ENCODE measurements at regions not wholly inside any gene's neighbourhood (a gene's known extent, or its start where the extent isn't known, plus 50 kb on each side); places are given as distances from the start of the nearest gene placed in this dataset.
"Not testable (repeated sequence)": the region's sequence is repeated elsewhere in the genome, so short reads cannot be mapped to it uniquely, and the experiment has no call there.

DNA sequence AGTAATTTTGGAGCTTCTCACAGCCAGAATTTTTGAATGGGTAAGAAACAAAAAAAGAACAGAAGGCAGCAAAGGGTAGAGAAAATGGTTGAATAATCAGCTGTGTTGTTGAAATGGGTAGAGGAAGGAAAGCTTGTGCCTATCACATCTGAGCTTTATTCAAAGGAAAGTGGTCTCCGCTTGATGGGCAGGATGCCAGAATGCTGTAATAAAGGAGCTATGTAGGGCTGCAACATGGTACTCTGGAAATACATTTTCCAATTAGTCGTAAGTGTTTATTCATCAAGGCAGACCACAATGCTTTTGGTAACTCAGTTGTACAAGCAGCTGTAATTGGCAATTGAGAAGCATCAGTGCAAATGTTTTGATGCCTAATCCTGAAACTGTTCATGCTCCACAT lies 196.9 kb downstream of the ICOS start:
- Histone ChIP-seq H3K36me3 (ENCODE audit: control insufficient read depth in 5 of 5, insufficient read depth in 5 of 5, low read length in 5 of 5) (no peaks in the 10 kb centered on the region), H3K27ac (ENCODE audit: low read depth, low read length) (no peak overlapping the region), H3K9ac (ENCODE audit: low read length in 5 of 5) (no peak overlapping the region), H3K9me3 (ENCODE audit: control insufficient read depth in 5 of 5, low read length in 5 of 5) (no peaks in the 10 kb centered on the region), H3K4me3 (ENCODE audit: low read depth in 1 of 5, low read length in 5 of 5) (no peak overlapping the region), H3K4me1 (ENCODE audit: control insufficient read depth in 5 of 5, insufficient read depth in 5 of 5, low read length in 5 of 5) (no peaks in the 10 kb centered on the region), H3K27me3 (ENCODE audit: control insufficient read depth in 5 of 5, insufficient read depth in 4 of 5, low read length in 5 of 5) (peaks cover 0 to 3% (median 0%) of the 10 kb centered on the region in 5 donors)

DNA sequence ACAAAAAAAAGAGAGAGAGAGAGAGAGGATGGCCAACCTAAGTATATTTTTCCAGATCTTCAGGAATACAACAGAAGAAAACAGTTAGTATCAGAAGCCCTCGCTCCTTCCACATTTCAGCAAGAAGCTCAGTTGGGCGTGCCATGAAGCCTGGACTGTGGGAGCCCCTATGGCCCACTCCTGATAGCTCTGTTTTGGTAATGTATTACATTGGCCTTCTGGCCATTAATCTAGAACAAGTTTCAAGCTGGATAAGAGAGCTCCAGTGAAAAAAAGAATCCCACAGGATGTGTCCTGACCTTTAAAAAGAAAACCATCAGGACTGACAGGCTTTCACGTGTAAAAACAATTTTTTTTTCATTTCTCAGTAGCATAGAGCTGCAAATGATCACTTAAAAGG lies 197.9 kb downstream of the ICOS start:
- H3K36me3 ChIP-seq (ENCODE audit: control insufficient read depth in 5 of 5, insufficient read depth in 5 of 5, low read length in 5 of 5): no peaks in the 10 kb centered on the region
- H3K27ac ChIP-seq (ENCODE audit: low read depth, low read length): no peak overlapping the region
- no peak overlapping the region for H3K9ac ChIP-seq (ENCODE audit: low read length in 5 of 5)
- no peaks in the 10 kb centered on the region for H3K4me1 ChIP-seq (ENCODE audit: control insufficient read depth in 5 of 5, insufficient read depth in 5 of 5, low read length in 5 of 5)
- H3K4me3 ChIP-seq (ENCODE audit: low read depth in 1 of 5, low read length in 5 of 5): no peak overlapping the region
- H3K27me3 ChIP-seq (ENCODE audit: control insufficient read depth in 5 of 5, insufficient read depth in 4 of 5, low read length in 5 of 5): peaks cover 0 to 3% (median 0%) of the 10 kb centered on the region in 5 donors
- H3K9me3 ChIP-seq (ENCODE audit: control insufficient read depth in 5 of 5, low read length in 5 of 5): no peaks in the 10 kb centered on the region

- H3K27me3 ChIP-seq (ENCODE audit: control insufficient read depth in 5 of 5, insufficient read depth in 4 of 5, low read length in 5 of 5): no peaks in the 10 kb centered on the region
- no peak overlapping the region for H3K27ac ChIP-seq (ENCODE audit: low read depth, low read length)
- no peaks in the 10 kb centered on the region for H3K36me3 ChIP-seq (ENCODE audit: control insufficient read depth in 5 of 5, insufficient read depth in 5 of 5, low read length in 5 of 5)
- H3K9ac ChIP-seq (ENCODE audit: low read length in 5 of 5): no peak overlapping the region
- H3K4me3 ChIP-seq (ENCODE audit: low read depth in 1 of 5, low read length in 5 of 5): no peak overlapping the region
- no peaks in the 10 kb centered on the region for H3K4me1 ChIP-seq (ENCODE audit: control insufficient read depth in 5 of 5, insufficient read depth in 5 of 5, low read length in 5 of 5)
- no peaks in the 10 kb centered on the region for H3K9me3 ChIP-seq (ENCODE audit: control insufficient read depth in 5 of 5, low read length in 5 of 5)
Observed at GRCh38 chr2:204135752-204136151, 199.2 kb downstream of the ICOS start.

- H3K4me3 ChIP-seq (ENCODE audit: low read depth in 1 of 5, low read length in 5 of 5): no peak overlapping the region
Observed at GRCh38 chr2:204138206-204138605, 201.6 kb downstream of the ICOS start.

GRCh38 chr2:204140246-204140645 lies 203.7 kb downstream of the ICOS start:
- no peaks in the 10 kb centered on the region for H3K9me3 ChIP-seq (ENCODE audit: control insufficient read depth in 5 of 5, low read length in 5 of 5)
- H3K27ac ChIP-seq (ENCODE audit: low read depth, low read length): no peak overlapping the region
- peaks cover 0 to 3% (median 2%) of the 10 kb centered on the region in 5 donors for H3K4me1 ChIP-seq (ENCODE audit: control insufficient read depth in 5 of 5, insufficient read depth in 5 of 5, low read length in 5 of 5)
- peaks cover 0 to 5% (median 0%) of the 10 kb centered on the region in 5 donors for H3K27me3 ChIP-seq (ENCODE audit: control insufficient read depth in 5 of 5, insufficient read depth in 4 of 5, low read length in 5 of 5)
- no peak overlapping the region for H3K4me3 ChIP-seq (ENCODE audit: low read depth in 1 of 5, low read length in 5 of 5)
- H3K9ac ChIP-seq (ENCODE audit: low read length in 5 of 5): no peak overlapping the region
- no peaks in the 10 kb centered on the region for H3K36me3 ChIP-seq (ENCODE audit: control insufficient read depth in 5 of 5, insufficient read depth in 5 of 5, low read length in 5 of 5)

More at GRCh38 chr2:204138206-204138605, 201.6 kb downstream of the ICOS start:
- Histone ChIP-seq H3K9ac (ENCODE audit: low read length in 5 of 5) (no peak overlapping the region), H3K9me3 (ENCODE audit: control insufficient read depth in 5 of 5, low read length in 5 of 5) (no peaks in the 10 kb centered on the region), H3K4me1 (ENCODE audit: control insufficient read depth in 5 of 5, insufficient read depth in 5 of 5, low read length in 5 of 5) (no peaks in the 10 kb centered on the region), H3K27me3 (ENCODE audit: control insufficient read depth in 5 of 5, insufficient read depth in 4 of 5, low read length in 5 of 5) (no peaks in the 10 kb centered on the region), H3K27ac (ENCODE audit: low read depth, low read length) (no peak overlapping the region), H3K36me3 (ENCODE audit: control insufficient read depth in 5 of 5, insufficient read depth in 5 of 5, low read length in 5 of 5) (no peaks in the 10 kb centered on the region)

GRCh38 chr2:204143216-204144014 lies 206.9 kb downstream of the ICOS start:
- peaks cover 0 to 5% (median 0%) of the 10 kb centered on the region in 5 donors for H3K27me3 ChIP-seq (ENCODE audit: control insufficient read depth in 5 of 5, insufficient read depth in 4 of 5, low read length in 5 of 5)
- H3K9me3 ChIP-seq (ENCODE audit: control insufficient read depth in 5 of 5, low read length in 5 of 5): no peaks in the 10 kb centered on the region
- H3K27ac ChIP-seq (ENCODE audit: low read depth, low read length): no peak overlapping the region
- H3K4me1 ChIP-seq (ENCODE audit: control insufficient read depth in 5 of 5, insufficient read depth in 5 of 5, low read length in 5 of 5): peaks cover 0 to 12% (median 10%) of the 10 kb centered on the region in 5 donors
- H3K9ac ChIP-seq (ENCODE audit: low read length in 5 of 5): no peak overlapping the region
- no peaks in the 10 kb centered on the region for H3K36me3 ChIP-seq (ENCODE audit: control insufficient read depth in 5 of 5, insufficient read depth in 5 of 5, low read length in 5 of 5)
- no peak overlapping the region for H3K4me3 ChIP-seq (ENCODE audit: low read depth in 1 of 5, low read length in 5 of 5)

- H3K9ac ChIP-seq (ENCODE audit: low read length in 5 of 5): no peak overlapping the region
Observed at GRCh38 chr2:204144492-204144891, 207.9 kb downstream of the ICOS start.

DNA sequence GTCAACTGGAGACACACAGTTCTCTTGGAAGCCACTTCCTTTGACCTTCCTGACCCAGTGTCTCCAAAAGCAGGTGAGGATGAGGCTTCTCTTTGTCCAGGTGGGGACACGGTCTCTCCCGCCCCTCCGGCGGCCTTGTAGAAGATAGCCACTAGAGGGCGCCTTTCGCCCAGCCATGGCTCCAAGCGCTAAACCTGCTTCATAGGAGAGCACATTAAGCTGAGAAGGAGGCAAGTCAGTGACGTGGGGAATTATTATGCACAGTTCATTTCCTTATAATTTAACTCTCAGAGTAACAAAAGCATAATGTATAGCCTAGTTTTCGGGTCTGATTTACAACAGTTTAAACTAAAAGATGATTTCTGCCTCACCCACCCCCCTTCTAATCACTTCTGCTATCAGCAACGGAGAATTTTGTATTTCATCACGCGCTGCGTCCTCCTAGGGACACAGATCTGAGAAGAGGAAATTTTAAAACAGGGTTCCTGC lies 208.7 kb downstream of the ICOS start:
- peaks cover 0 to 5% (median 0%) of the 10 kb centered on the region in 5 donors for H3K27me3 ChIP-seq (ENCODE audit: control insufficient read depth in 5 of 5, insufficient read depth in 4 of 5, low read length in 5 of 5)
- peak overlapping the region; percentile 61 to 78 (median 65) for H3K4me3 ChIP-seq (ENCODE audit: low read depth in 1 of 5, low read length in 5 of 5)
- H3K36me3 ChIP-seq (ENCODE audit: control insufficient read depth in 5 of 5, insufficient read depth in 5 of 5, low read length in 5 of 5): no peaks in the 10 kb centered on the region
- peak overlapping the region in 3 of 5 donors; percentile 13 to 53 (median 48) for H3K9ac ChIP-seq (ENCODE audit: low read length in 5 of 5)
- peak overlapping the region; percentile 17 for H3K27ac ChIP-seq (ENCODE audit: low read depth, low read length)
- peaks cover 0 to 12% (median 10%) of the 10 kb centered on the region in 5 donors for H3K4me1 ChIP-seq (ENCODE audit: control insufficient read depth in 5 of 5, insufficient read depth in 5 of 5, low read length in 5 of 5)
- H3K9me3 ChIP-seq (ENCODE audit: control insufficient read depth in 5 of 5, low read length in 5 of 5): no peaks in the 10 kb centered on the region

More at GRCh38 chr2:204144492-204144891, 207.9 kb downstream of the ICOS start:
- no peaks in the 10 kb centered on the region for H3K9me3 ChIP-seq (ENCODE audit: control insufficient read depth in 5 of 5, low read length in 5 of 5)
- no peak overlapping the region for H3K27ac ChIP-seq (ENCODE audit: low read depth, low read length)
- H3K4me3 ChIP-seq (ENCODE audit: low read depth in 1 of 5, low read length in 5 of 5): no peak overlapping the region
- peaks cover 0 to 12% (median 10%) of the 10 kb centered on the region in 5 donors for H3K4me1 ChIP-seq (ENCODE audit: control insufficient read depth in 5 of 5, insufficient read depth in 5 of 5, low read length in 5 of 5)
- peaks cover 0 to 5% (median 0%) of the 10 kb centered on the region in 5 donors for H3K27me3 ChIP-seq (ENCODE audit: control insufficient read depth in 5 of 5, insufficient read depth in 4 of 5, low read length in 5 of 5)
- no peaks in the 10 kb centered on the region for H3K36me3 ChIP-seq (ENCODE audit: control insufficient read depth in 5 of 5, insufficient read depth in 5 of 5, low read length in 5 of 5)

DNA sequence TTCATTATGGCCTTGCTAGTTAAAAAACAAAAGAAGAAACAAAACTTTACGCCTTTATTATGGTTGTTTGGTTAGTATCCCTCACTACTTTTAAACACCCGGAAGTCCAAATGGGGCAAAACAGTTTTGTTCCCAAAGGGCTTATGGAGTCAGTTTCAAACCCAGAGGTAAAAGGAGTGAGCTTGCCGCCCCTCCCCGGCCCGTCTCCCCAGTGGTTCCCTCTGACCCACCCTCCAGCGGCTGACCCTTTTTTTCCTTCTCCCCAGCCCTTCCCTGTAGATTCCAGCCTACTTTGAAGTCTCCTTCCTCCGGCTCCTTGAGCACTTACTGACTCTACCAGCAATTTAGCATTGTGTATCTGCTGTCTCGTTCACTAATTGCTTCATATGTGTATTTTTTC lies 209.2 kb downstream of the ICOS start:
- Histone ChIP-seq H3K9ac (ENCODE audit: low read length in 5 of 5) (peak overlapping the region in 3 of 5 donors; percentile 13 to 53 (median 48)), H3K27ac (ENCODE audit: low read depth, low read length) (peak overlapping the region; percentile 17), H3K4me3 (ENCODE audit: low read depth in 1 of 5, low read length in 5 of 5) (peak overlapping the region; percentile 61 to 78 (median 65)), H3K4me1 (ENCODE audit: control insufficient read depth in 5 of 5, insufficient read depth in 5 of 5, low read length in 5 of 5) (peaks cover 0 to 12% (median 10%) of the 10 kb centered on the region in 5 donors), H3K27me3 (ENCODE audit: control insufficient read depth in 5 of 5, insufficient read depth in 4 of 5, low read length in 5 of 5) (peaks cover 0 to 5% (median 4%) of the 10 kb centered on the region in 5 donors), H3K36me3 (ENCODE audit: control insufficient read depth in 5 of 5, insufficient read depth in 5 of 5, low read length in 5 of 5) (no peaks in the 10 kb centered on the region), H3K9me3 (ENCODE audit: control insufficient read depth in 5 of 5, low read length in 5 of 5) (no peaks in the 10 kb centered on the region)

- H3K27ac ChIP-seq (ENCODE audit: low read depth, low read length); H3K4me3 ChIP-seq (ENCODE audit: low read depth in 1 of 5, low read length in 5 of 5); H3K9ac ChIP-seq (ENCODE audit: low read length in 5 of 5); H3K27me3 ChIP-seq (ENCODE audit: control insufficient read depth in 5 of 5, insufficient read depth in 4 of 5, low read length in 5 of 5); H3K36me3 ChIP-seq (ENCODE audit: control insufficient read depth in 5 of 5, insufficient read depth in 5 of 5, low read length in 5 of 5); H3K9me3 ChIP-seq (ENCODE audit: control insufficient read depth in 5 of 5, low read length in 5 of 5): not testable (repeated sequence)
- peaks cover 0 to 14% (median 10%) of the 10 kb centered on the region in 5 donors for H3K4me1 ChIP-seq (ENCODE audit: control insufficient read depth in 5 of 5, insufficient read depth in 5 of 5, low read length in 5 of 5)
Observed at GRCh38 chr2:204147040-204147439, 210.5 kb downstream of the ICOS start.
